Right atrium auricular region (tissue), 2 donors: ENCODE measurements at regions not wholly inside any gene's neighbourhood (a gene's known extent, or its start where the extent isn't known, plus 50 kb on each side); places are given as distances from the start of the nearest gene placed in this dataset.

Experiments used
- DNase-seq: peaks from one replicate; pipeline ENCODE4 v3.0.0-alpha.2; 2019; ENCODE audit warnings: low spot score
- H3K27ac ChIP-seq, 2 donors: fragments of 200-600 bp; sonication (generic); 1 replicate in 1 of 2; 2 replicates in 1 of 2; pipeline ENCODE4 v1.5.1; 2016 to 2019
- H3K27me3 ChIP-seq, 2 donors: fragments of 200-600 bp; sonication (generic); one replicate each; pipeline versions ENCODE4 v1.5.1 to v1.6.0; 2017 to 2019
- H3K36me3 ChIP-seq: fragments of 200-600 bp; sonication (generic); one replicate; pipeline ENCODE4 v1.5.1; 2016
- H3K4me1 ChIP-seq, 2 donors: fragments of 200-600 bp; sonication (generic); one replicate each; pipeline versions ENCODE4 v1.5.1 to v1.6.0; 2017 to 2019
- H3K4me3 ChIP-seq, 2 donors: fragments of 200-600 bp; sonication (generic); 1 replicate in 1 of 2; 2 replicates in 1 of 2; pipeline ENCODE4 v1.5.1; 2017 to 2019; ENCODE audit warnings: mild to moderate bottlenecking in 1 of 2, moderate library complexity in 1 of 2
- H3K9me3 ChIP-seq, 2 donors: fragments of 200-600 bp; sonication (generic); one replicate each; pipeline ENCODE4 v1.5.1; 2019
- TF ChIP-seq, protein P1 (sequence below), 2 donors: fragments of 200-600 bp; sonication (generic); IDR thresholded peaks; one replicate each; pipeline ENCODE4 v1.5.1; 2019; ENCODE audit warnings: antibody characterized with exemption in 2 of 2

DNA sequence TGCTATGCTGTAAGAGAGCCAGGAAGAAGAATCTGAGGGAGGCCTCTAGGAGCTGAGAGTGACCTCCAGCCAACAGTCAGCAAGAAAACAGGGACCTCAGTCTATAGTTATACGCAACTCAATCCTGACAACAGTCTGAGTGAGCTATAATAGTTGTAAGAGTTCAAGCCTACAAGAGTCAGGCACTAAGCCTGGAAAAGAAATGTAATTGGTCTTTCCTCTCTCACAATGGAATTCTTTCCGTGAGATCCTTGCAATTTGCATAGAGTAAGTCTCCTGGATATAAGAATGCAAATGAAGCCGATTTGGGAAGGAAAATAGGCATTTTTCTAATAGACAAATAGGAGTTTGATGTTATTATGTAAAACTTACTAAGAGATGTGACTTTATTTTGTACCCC, 1332.6 kb upstream of the CELF4 start:
- Histone ChIP-seq H3K9me3 (no peaks in the 10 kb centered on the region), H3K4me3 (no peak overlapping the region), H3K36me3 (no peaks in the 10 kb centered on the region), H3K27ac (no peak overlapping the region), H3K4me1 (no peaks in the 10 kb centered on the region), H3K27me3 (no peaks in the 10 kb centered on the region)
- TF ChIP-seq, protein P1, sequence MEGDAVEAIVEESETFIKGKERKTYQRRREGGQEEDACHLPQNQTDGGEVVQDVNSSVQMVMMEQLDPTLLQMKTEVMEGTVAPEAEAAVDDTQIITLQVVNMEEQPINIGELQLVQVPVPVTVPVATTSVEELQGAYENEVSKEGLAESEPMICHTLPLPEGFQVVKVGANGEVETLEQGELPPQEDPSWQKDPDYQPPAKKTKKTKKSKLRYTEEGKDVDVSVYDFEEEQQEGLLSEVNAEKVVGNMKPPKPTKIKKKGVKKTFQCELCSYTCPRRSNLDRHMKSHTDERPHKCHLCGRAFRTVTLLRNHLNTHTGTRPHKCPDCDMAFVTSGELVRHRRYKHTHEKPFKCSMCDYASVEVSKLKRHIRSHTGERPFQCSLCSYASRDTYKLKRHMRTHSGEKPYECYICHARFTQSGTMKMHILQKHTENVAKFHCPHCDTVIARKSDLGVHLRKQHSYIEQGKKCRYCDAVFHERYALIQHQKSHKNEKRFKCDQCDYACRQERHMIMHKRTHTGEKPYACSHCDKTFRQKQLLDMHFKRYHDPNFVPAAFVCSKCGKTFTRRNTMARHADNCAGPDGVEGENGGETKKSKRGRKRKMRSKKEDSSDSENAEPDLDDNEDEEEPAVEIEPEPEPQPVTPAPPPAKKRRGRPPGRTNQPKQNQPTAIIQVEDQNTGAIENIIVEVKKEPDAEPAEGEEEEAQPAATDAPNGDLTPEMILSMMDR (IDR thresholded peaks at IDR 0.05): no peak
- no peak for DNase-seq

DNA sequence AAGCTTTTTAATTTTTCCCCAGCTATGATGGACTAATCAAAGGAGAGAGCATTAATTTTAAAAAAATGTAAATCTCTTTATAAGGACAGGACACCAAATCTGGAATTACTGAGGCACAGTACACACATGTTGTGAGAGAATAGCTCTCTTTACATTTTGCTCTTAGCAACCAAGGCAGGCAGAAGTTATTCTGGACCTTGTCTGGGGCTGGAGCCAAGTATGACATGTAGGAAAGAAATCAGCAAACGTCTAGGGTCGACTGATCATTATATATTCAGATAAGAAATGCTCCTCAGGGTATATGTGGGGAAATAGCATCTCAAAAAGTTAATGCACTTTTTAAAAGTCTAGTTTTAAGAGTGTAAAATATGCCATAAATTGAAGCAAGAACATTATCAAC, 1330.0 kb upstream of the CELF4 start:
- TF ChIP-seq, protein P1 (IDR thresholded peaks at IDR 0.05): no peak
- H3K4me1 ChIP-seq: no peaks in the 10 kb centered on the region
- no peaks in the 10 kb centered on the region for H3K9me3 ChIP-seq
- H3K4me3 ChIP-seq: no peak overlapping the region
- no peak overlapping the region for H3K27ac ChIP-seq
- no peak for DNase-seq
- no peaks in the 10 kb centered on the region for H3K36me3 ChIP-seq
- no peaks in the 10 kb centered on the region for H3K27me3 ChIP-seq

DNA sequence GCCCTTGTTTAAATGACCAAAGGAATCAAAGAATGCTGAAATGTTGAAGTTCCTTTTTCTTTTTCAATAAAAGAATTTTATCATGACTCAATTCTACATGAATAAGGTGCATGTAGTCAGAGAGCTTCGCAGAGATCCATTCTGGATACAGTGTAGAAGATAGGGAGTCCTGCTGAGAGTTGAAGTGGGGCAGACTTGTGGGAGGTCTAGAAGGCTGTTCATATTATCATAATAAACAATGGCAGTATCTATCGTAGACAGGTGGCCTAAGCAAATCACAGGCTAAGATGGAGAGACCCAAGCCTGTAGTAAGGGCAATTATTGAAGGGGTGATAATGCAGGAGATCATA, 1322.0 kb upstream of the CELF4 start:
- H3K36me3 ChIP-seq: no peaks in the 10 kb centered on the region
- H3K4me3 ChIP-seq: no peak overlapping the region
- DNase-seq: no peak
- no peaks in the 10 kb centered on the region for H3K9me3 ChIP-seq
- TF ChIP-seq, protein P1 (IDR thresholded peaks at IDR 0.05): no peak
- no peaks in the 10 kb centered on the region for H3K4me1 ChIP-seq
- no peaks in the 10 kb centered on the region for H3K27me3 ChIP-seq
- no peak overlapping the region for H3K27ac ChIP-seq

DNA sequence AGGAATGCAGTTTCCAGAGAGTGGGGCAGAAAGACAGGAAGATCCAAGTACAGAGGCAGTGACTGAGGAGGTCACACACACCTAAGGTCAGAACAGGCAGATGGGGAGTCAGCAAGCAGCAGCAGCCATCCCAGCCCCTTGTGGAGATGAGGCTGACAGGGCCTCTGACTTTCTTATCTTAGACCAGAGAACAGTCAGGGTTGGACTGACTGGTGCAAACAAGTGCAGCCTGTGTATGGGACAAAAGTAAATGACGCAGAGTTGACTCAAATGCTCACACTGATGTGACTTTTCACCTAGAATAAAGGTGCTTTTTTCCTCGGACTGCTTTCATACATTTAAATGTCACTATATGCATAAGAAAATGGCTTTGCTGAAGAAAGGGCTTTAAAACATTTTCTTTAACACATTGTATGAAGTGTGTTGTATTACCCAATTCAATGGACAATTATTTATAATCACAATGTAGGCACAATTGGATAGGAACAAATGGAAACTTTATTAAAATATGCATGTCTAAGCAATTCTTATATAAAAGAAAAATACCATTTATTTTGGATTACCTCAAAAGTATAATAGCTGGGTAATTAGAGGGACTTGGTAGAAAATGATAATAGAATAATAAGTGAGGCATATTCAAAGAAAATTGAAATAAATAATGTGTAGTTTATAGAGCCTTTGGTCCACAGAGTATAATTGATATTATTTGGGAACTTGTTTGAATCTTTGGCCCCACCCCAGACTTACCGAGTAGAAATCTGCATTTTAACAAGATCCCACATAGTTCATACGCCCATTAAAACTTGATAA, 1321.5 kb upstream of the CELF4 start:
- H3K27ac ChIP-seq: no peak overlapping the region
- no peaks in the 10 kb centered on the region for H3K9me3 ChIP-seq
- DNase-seq: no peak
- TF ChIP-seq, protein P1 (IDR thresholded peaks at IDR 0.05): no peak
- no peaks in the 10 kb centered on the region for H3K27me3 ChIP-seq
- no peaks in the 10 kb centered on the region for H3K4me1 ChIP-seq
- H3K4me3 ChIP-seq: no peak overlapping the region
- no peaks in the 10 kb centered on the region for H3K36me3 ChIP-seq

DNA sequence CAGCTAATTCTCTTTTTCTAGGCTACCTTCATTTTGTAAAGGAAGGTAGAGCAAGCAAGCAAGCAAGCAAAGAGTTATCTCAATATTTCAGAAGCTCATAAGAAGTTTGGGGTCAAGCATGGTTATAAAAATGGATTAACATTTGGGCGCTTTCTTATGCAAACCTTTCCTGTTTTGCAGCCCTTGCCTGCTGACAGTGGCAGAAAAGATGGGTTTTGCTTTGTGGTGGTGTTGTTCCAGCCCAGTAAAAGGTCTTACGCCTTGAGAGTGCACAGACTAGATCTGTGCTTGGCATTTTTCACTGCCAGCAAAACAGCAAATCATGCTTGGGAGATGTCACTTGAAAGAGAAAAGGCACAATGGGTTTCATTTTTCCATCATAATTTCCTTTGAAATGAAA, 1320.6 kb upstream of the CELF4 start:
- Histone ChIP-seq H3K27ac (no peak overlapping the region), H3K9me3 (no peaks in the 10 kb centered on the region), H3K4me3 (no peak overlapping the region), H3K27me3 (no peaks in the 10 kb centered on the region), H3K36me3 (no peaks in the 10 kb centered on the region), H3K4me1 (no peaks in the 10 kb centered on the region)
- TF ChIP-seq, protein P1 (IDR thresholded peaks at IDR 0.05): no peak
- DNase-seq: no peak

DNA sequence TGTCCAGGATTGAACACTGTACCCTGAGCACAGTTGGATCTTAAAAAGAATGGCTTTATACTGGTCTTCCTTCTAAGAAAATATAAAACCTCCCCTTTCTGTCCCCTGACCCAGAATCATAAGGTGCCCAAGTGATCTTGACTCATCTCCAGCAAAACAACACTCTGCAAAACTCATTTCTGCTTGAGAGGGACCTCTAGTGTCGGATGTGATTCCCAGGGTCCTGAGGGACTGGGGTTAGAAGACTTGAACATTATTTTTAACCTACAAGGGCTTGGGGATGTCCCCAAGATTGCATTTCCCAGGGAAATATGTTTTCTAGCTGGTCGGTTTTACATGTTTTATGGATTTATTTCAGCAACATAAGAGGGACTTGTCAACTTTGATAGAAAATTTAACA, 1318.5 kb upstream of the CELF4 start:
- Histone ChIP-seq H3K4me3 (no peak overlapping the region), H3K9me3 (no peaks in the 10 kb centered on the region), H3K36me3 (no peaks in the 10 kb centered on the region), H3K27ac (no peak overlapping the region), H3K27me3 (no peaks in the 10 kb centered on the region), H3K4me1 (no peaks in the 10 kb centered on the region)
- DNase-seq: no peak
- TF ChIP-seq, protein P1 (IDR thresholded peaks at IDR 0.05): no peak
